ENCODE measurements at regions not wholly inside any gene's neighbourhood (a gene's known extent, or its start where the extent isn't known, plus 50 kb on each side); places are given as distances from the start of the nearest gene placed in this dataset.

DNA sequence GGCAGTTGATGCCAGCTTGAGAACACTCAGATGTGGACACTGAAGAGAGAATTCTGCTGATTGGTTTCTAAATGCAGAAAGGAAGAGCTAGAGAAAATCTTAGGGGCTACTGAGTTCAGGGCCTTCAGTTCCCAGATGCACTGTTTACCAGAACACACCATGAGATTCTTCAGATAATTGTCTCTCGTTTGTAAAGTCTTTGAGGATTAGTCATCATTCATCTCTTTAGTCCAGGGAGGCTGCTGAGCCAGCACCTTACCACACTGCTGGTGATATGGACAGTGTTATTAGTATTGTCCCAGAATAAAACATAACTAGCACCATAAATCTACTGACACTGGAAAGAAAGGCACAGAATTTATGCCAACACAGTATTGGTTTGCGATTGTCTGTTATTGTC, 690.8 kb upstream of the CELF4 start:
- Histone ChIP-seq H3K27ac (ENCODE audit: low read length) (no peak overlapping the region), H3K9me3 (ENCODE audit: control insufficient read depth, low read length) (no peaks in the 10 kb centered on the region), H3K4me1 (ENCODE audit: control insufficient read depth, insufficient read depth, low read length) (no peaks in the 10 kb centered on the region), H3K4me3 (ENCODE audit: low read length) (no peak overlapping the region), H3K27me3 (ENCODE audit: control insufficient read depth, insufficient read depth) (no peaks in the 10 kb centered on the region)
- intact Hi-C loops (cut with DNase I), result no loop called here
- ATAC-seq (no peak), DNase-seq (no peak)
- 52% methylated on average over 2 of the region's 2 CpGs for WGBS

DNA sequence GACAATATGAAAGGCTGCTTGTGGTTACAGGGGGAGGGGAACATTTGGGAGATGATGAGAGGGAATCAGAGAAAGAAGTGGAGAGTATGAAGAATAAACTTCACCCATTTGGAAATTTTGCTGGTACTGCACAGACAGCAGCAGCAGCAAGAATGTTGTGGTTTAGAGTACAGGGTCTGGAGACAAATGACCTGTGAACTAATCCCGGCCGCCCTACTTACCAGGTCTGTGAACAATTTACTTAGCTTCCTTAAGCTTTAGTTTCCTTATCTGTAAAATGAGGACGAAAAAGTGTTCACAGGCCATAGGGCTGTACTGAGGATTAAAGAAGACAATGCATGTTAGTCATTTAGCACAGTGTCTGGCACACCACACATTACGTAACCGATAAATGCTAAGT, 685.4 kb upstream of the CELF4 start:
- no peak overlapping the region for H3K4me3 ChIP-seq (ENCODE audit: low read length)
- no peaks in the 10 kb centered on the region for H3K27me3 ChIP-seq (ENCODE audit: control insufficient read depth, insufficient read depth)
- H3K27ac ChIP-seq (ENCODE audit: low read length), result no peak overlapping the region
- no peak for DNase-seq
- no peaks in the 10 kb centered on the region for H3K4me1 ChIP-seq (ENCODE audit: control insufficient read depth, insufficient read depth, low read length)
- H3K9me3 ChIP-seq (ENCODE audit: control insufficient read depth, low read length), result no peaks in the 10 kb centered on the region
- intact Hi-C loops (cut with DNase I), result no loop called here
- no peak for ATAC-seq
- WGBS, result 85% methylated on average over 5 of the region's 5 CpGs

DNA sequence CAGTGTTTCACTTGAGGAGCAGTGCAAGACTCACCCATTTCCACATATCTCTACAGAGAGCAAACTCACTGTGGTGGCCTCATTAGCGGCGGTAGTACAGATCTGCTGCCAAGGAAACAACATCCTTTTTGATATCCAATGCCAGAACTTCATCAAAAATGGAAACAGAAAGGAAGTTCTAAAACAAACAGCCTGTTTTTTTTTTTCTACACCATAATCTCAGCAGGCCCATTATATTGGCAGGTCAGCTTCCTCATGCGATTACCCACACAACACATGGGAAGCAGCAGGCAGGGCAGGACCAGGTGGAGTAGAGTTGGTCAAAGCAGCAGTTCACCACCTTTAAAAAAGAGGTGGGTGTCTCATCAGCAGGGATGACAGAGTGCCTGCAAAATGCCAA, 678.9 kb upstream of the CELF4 start:
- Histone ChIP-seq H3K4me1 (ENCODE audit: control insufficient read depth, insufficient read depth, low read length) (no peaks in the 10 kb centered on the region), H3K4me3 (ENCODE audit: low read length) (no peak overlapping the region), H3K27ac (ENCODE audit: low read length) (no peak overlapping the region), H3K27me3 (ENCODE audit: control insufficient read depth, insufficient read depth) (no peaks in the 10 kb centered on the region), H3K9me3 (ENCODE audit: control insufficient read depth, low read length) (no peaks in the 10 kb centered on the region)
- intact Hi-C loops (cut with DNase I), result no loop called here
- WGBS, result 46% methylated on average over 3 of the region's 3 CpGs
- ATAC-seq (peak in 1 of 2 donors; percentile 49), DNase-seq (no peak)

DNA sequence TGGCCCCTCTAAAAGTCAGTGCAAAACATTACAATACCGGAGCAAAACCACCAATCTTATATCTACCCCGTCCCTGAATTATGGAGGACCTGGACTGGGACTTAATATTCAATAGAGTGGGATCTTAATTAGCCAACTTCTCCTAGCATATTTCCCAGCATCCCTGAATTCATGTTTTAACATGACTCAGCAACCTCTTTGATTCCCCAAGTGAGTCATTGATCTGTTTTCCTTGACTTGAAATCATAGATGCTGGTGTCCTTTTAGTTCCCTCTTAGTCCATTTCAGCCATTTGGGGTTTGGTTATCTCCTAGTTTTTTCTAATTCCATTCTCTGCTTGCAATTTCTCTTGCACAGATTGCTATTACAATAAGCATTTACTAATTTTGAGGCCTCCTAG, 677.7 kb upstream of the CELF4 start:
- 92% methylated on average over 2 of the region's 2 CpGs for WGBS
- no peaks in the 10 kb centered on the region for H3K4me1 ChIP-seq (ENCODE audit: control insufficient read depth, insufficient read depth, low read length)
- DNase-seq (no peak), ATAC-seq (no peak)
- no peak overlapping the region for H3K4me3 ChIP-seq (ENCODE audit: low read length)
- H3K27me3 ChIP-seq (ENCODE audit: control insufficient read depth, insufficient read depth), result no peaks in the 10 kb centered on the region
- intact Hi-C loops (cut with DNase I), result no loop called here
- H3K27ac ChIP-seq (ENCODE audit: low read length), result no peak overlapping the region
- no peaks in the 10 kb centered on the region for H3K9me3 ChIP-seq (ENCODE audit: control insufficient read depth, low read length)

DNA sequence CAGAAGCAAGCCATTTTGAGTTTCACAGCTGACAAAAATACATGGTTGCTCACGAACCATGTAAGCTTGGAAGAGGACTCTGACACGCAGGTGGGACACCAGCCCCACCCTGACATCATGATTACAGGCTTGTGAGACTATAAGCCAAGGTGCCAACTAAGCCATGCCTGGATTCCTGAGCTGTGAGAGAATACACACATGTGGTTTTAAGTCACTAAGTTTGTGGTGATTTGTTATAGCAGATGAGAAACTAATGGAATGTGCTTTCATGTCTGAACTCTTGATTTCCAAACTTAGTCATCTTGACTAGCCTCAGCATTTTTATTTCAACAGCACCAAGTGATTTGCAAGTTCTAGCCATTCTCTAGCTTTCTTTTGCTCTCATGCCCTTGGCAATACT, 676.1 kb upstream of the CELF4 start:
- Histone ChIP-seq H3K27me3 (ENCODE audit: control insufficient read depth, insufficient read depth) (no peaks in the 10 kb centered on the region), H3K4me1 (ENCODE audit: control insufficient read depth, insufficient read depth, low read length) (no peaks in the 10 kb centered on the region), H3K4me3 (ENCODE audit: low read length) (no peak overlapping the region), H3K9me3 (ENCODE audit: control insufficient read depth, low read length) (no peaks in the 10 kb centered on the region), H3K27ac (ENCODE audit: low read length) (no peak overlapping the region)
- ATAC-seq (no peak), DNase-seq (no peak)
- WGBS, result 94% methylated on average over 2 of the region's 2 CpGs
- intact Hi-C loops (cut with DNase I), result no loop called here

DNA sequence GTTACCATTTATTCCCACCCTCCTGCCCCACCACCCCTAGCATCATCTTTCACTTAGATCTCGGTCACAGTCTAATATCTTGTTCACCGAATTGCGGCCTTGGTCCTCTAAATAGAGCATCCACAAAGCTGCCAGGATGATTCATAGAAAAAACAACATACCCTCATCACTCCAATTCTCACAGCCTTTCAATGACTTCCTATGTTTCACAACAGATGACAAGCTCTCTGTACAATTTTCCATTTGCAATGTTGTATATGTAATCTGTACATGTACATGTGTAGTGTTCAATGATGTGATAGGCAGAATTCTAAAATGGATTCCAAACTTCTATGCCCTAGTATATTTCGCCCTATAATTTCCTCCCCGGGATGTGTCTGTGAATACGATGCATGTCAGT, 675.6 kb upstream of the CELF4 start:
- H3K4me1 ChIP-seq (ENCODE audit: control insufficient read depth, insufficient read depth, low read length), result no peaks in the 10 kb centered on the region
- intact Hi-C loops (cut with DNase I), result no loop called here
- H3K4me3 ChIP-seq (ENCODE audit: low read length), result no peak overlapping the region
- 88% methylated on average over 6 of the region's 6 CpGs for WGBS
- H3K27me3 ChIP-seq (ENCODE audit: control insufficient read depth, insufficient read depth), result no peaks in the 10 kb centered on the region
- no peak for ATAC-seq
- H3K9me3 ChIP-seq (ENCODE audit: control insufficient read depth, low read length), result no peaks in the 10 kb centered on the region
- no peak overlapping the region for H3K27ac ChIP-seq (ENCODE audit: low read length)
- no peak for DNase-seq

DNA sequence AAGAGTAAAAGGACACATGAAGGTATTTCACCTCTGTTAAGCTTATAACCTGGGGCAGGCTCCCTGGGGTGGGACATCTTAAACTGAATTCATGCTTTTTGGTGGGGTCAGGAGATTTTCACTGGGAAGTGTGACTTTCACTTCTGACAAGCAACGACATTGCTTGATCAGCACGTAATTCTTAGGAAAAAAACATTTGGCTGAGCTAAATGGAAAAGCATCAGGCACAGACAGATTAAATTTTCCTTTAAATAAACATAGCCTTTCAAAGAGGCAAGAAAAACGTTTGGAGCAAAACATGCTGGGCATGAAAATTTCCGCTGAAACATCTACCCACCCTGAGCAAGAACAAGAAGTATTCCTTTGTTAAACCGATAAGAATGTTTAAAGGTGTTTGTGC, 674.0 kb upstream of the CELF4 start:
- ATAC-seq (no peak), DNase-seq (no peak)
- Histone ChIP-seq H3K4me1 (ENCODE audit: control insufficient read depth, insufficient read depth, low read length) (no peaks in the 10 kb centered on the region), H3K9me3 (ENCODE audit: control insufficient read depth, low read length) (no peaks in the 10 kb centered on the region), H3K27ac (ENCODE audit: low read length) (no peak overlapping the region), H3K4me3 (ENCODE audit: low read length) (no peak overlapping the region), H3K27me3 (ENCODE audit: control insufficient read depth, insufficient read depth) (no peaks in the 10 kb centered on the region)
- intact Hi-C loops (cut with DNase I), result no loop called here
- 60% methylated on average over 5 of the region's 5 CpGs for WGBS

DNA sequence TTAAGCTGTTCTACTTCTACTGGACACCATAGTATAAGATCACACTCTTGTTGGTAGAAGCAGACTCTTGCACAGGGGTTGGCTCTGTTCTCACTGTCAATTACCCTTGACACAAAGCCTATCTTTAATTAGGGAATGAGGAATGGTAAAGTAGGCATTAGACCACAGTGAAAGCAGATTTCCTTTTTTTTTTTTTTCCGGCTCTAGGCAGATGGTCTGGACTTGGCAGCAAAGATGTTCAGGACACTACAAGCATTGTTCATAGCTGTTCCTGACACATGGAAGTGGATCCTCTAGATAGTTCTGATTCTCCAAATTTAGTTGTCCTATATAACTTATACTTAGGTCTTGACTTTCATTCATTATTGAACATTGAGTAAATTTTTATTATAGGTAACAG, 672.2 kb upstream of the CELF4 start:
- WGBS, result 80% methylated on average over 1 of the region's 1 CpG
- H3K9me3 ChIP-seq (ENCODE audit: control insufficient read depth, low read length), result no peaks in the 10 kb centered on the region
- DNase-seq (no peak), ATAC-seq (no peak)
- intact Hi-C loops (cut with DNase I), result no loop called here
- H3K4me3 ChIP-seq (ENCODE audit: low read length), result no peak overlapping the region
- no peaks in the 10 kb centered on the region for H3K27me3 ChIP-seq (ENCODE audit: control insufficient read depth, insufficient read depth)
- no peaks in the 10 kb centered on the region for H3K4me1 ChIP-seq (ENCODE audit: control insufficient read depth, insufficient read depth, low read length)
- no peak overlapping the region for H3K27ac ChIP-seq (ENCODE audit: low read length)

DNA sequence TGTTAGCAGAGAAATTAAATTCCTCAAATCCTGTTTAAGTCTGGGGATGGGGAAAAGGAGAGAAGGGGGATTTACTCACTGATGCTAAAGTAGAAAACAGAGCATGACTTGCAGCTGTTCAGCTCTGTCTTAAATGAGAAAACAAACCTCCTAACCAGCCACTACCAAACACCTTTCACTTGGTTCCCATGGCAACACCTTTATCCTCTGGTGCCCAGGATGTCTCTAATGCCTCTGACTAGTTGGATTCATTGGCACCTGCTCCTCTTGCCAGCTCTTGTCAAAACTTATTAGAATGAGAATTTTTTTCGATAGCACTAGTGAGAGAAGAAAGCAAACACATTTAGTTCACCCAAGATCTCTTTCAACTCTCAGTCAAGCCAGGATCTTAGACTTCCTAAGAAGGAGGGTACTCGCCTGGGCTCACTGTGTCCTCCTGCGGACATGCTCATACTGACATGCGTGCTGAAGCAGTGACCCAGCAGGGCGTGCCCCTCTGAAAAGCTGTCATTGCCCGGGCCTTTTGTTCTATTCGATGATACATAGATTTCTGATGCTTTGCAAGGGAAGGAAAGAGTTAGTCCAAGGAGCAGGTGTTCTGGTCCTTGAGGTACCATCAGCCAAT, 656.0 kb upstream of the CELF4 start:
- WGBS, result 86% methylated on average over 7 of the region's 7 CpGs
- peak in 1 of 3 donors; percentile 27 for DNase-seq
- Histone ChIP-seq H3K4me3 (ENCODE audit: low read length) (no peak overlapping the region), H3K9me3 (ENCODE audit: control insufficient read depth, low read length) (no peaks in the 10 kb centered on the region), H3K4me1 (ENCODE audit: control insufficient read depth, insufficient read depth, low read length) (no peaks in the 10 kb centered on the region), H3K27ac (ENCODE audit: low read length) (no peak overlapping the region), H3K27me3 (ENCODE audit: control insufficient read depth, insufficient read depth) (no peaks in the 10 kb centered on the region)
- intact Hi-C loops (cut with DNase I), result no loop called here
- no peak for ATAC-seq

DNA sequence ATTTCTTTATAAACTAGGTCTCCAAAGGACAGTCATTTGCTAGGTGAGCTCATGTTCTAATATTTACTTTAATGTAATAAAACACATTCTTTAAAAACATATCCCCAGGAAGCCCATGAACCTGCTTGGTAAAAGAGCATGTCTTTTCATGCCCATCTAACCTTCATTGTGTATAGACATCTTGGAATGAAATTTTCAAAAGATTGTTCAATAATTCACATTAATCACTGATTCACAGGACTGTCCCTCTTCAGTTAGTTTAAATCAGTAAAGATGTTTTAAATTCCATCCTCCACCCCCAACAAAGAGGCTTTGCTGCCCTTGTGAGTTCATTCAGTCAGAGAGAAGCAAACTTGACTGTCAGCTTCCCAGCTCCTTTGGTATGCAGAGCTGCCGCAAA, 633.4 kb upstream of the CELF4 start:
- 40% methylated on average over 1 of the region's 1 CpG for WGBS
- Histone ChIP-seq H3K27ac (ENCODE audit: low read length) (no peak overlapping the region), H3K9me3 (ENCODE audit: control insufficient read depth, low read length) (no peaks in the 10 kb centered on the region), H3K4me3 (ENCODE audit: low read length) (no peak overlapping the region), H3K4me1 (ENCODE audit: control insufficient read depth, insufficient read depth, low read length) (no peaks in the 10 kb centered on the region), H3K27me3 (ENCODE audit: control insufficient read depth, insufficient read depth) (no peaks in the 10 kb centered on the region)
- intact Hi-C loops (cut with DNase I), result no loop called here
- ATAC-seq, result no peak
- DNase-seq, result no peak

DNA sequence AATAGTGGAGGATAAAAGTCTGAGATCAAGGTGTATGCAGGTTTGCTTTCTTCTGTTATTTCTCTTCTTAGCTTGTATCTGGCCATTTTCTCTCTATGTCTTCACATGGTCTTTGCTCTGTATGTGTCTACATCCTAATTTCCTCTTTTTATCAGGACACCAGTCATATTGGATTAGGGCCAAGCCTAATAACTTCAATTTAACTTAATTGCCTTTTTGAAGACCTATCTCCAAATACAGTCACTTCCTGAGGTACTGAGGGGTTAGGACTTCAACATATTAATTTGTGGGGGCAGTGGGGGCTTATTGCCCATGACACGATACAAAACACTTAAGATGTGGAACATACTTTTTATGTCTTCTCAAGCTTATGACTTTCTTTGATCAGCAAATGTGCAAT, 632.9 kb upstream of the CELF4 start:
- Histone ChIP-seq H3K4me1 (ENCODE audit: control insufficient read depth, insufficient read depth, low read length) (no peaks in the 10 kb centered on the region), H3K27me3 (ENCODE audit: control insufficient read depth, insufficient read depth) (no peaks in the 10 kb centered on the region), H3K4me3 (ENCODE audit: low read length) (no peak overlapping the region), H3K27ac (ENCODE audit: low read length) (no peak overlapping the region), H3K9me3 (ENCODE audit: control insufficient read depth, low read length) (no peaks in the 10 kb centered on the region)
- ATAC-seq, result no peak
- 70% methylated on average over 1 of the region's 1 CpG for WGBS
- intact Hi-C loops (cut with DNase I), result no loop called here
- no peak for DNase-seq

DNA sequence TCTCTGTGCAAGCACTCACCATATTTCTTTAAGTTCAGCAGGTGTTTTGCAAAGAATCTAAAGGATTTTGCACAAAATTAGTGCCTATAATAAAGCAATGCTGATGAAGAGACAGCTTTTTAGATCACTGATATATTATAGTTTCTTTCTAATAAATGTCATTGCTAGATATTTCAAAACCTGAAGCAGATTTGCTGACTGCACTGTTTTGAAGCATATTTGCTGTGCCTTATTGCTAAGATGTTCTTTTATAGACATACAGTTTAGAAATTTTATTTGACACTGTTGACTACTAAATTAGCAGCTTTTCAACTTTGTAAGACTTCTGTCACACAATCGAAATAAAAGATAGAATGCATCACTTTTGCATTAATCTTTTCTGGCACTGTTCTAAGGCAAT, 620.9 kb upstream of the CELF4 start:
- ATAC-seq, result no peak
- WGBS, result 60% methylated on average over 1 of the region's 1 CpG
- no peak for DNase-seq
- intact Hi-C loops (cut with DNase I), result no loop called here
- H3K27me3 ChIP-seq (ENCODE audit: control insufficient read depth, insufficient read depth), result no peaks in the 10 kb centered on the region
- no peaks in the 10 kb centered on the region for H3K4me1 ChIP-seq (ENCODE audit: control insufficient read depth, insufficient read depth, low read length)
- H3K27ac ChIP-seq (ENCODE audit: low read length), result no peak overlapping the region
- H3K4me3 ChIP-seq (ENCODE audit: low read length), result no peak overlapping the region
- no peaks in the 10 kb centered on the region for H3K9me3 ChIP-seq (ENCODE audit: control insufficient read depth, low read length)
